ENCODE measurements at regions not wholly inside any gene's neighbourhood (a gene's known extent, or its start where the extent isn't known, plus 50 kb on each side); places are given as distances from the start of the nearest gene placed in this dataset.

GRCh38 chr1:232899839-232900238 is 50.6 kb upstream of the NTPCR start:
- Histone ChIP-seq H3K36me3 (no peaks in the 10 kb centered on the region), H3K4me1 (replicated peaks) (peaks cover 2% of the 10 kb centered on the region), H3K9me3 (no peaks in the 10 kb centered on the region), H3K27ac (no peak overlapping the region), H3K27me3 (replicated peaks; ENCODE audit: insufficient read depth) (no peaks in the 10 kb centered on the region), H3K4me3 (no peak overlapping the region)
- intact Hi-C loops (cut with DNase I) = no loop called here
- no peak for DNase-seq (ENCODE audit: low spot score)
- TF ChIP-seq, protein P1, sequence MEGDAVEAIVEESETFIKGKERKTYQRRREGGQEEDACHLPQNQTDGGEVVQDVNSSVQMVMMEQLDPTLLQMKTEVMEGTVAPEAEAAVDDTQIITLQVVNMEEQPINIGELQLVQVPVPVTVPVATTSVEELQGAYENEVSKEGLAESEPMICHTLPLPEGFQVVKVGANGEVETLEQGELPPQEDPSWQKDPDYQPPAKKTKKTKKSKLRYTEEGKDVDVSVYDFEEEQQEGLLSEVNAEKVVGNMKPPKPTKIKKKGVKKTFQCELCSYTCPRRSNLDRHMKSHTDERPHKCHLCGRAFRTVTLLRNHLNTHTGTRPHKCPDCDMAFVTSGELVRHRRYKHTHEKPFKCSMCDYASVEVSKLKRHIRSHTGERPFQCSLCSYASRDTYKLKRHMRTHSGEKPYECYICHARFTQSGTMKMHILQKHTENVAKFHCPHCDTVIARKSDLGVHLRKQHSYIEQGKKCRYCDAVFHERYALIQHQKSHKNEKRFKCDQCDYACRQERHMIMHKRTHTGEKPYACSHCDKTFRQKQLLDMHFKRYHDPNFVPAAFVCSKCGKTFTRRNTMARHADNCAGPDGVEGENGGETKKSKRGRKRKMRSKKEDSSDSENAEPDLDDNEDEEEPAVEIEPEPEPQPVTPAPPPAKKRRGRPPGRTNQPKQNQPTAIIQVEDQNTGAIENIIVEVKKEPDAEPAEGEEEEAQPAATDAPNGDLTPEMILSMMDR (IDR thresholded peaks at IDR 0.05) = no peak
- no peak for TF ChIP-seq POLR2A (IDR thresholded peaks at IDR 0.05)
- no peak for TF ChIP-seq POLR2AphosphoS5 (IDR thresholded peaks at IDR 0.05)

Measured in prostate gland (tissue), 2 donors.